HFF-Myc (cell line): ENCODE measurements at regions not wholly inside any gene's neighbourhood (a gene's known extent, or its start where the extent isn't known, plus 50 kb on each side); places are given as distances from the start of the nearest gene placed in this dataset.
A peak's percentile ranks its signal among the peaks of the same experiment; 100 is the strongest.

Experiments
- DNase-seq: peaks from one replicate; pipeline ENCODE4 v3.0.0-alpha.2; 2011; ENCODE audit warnings: low read depth; ENCODE audit errors: extremely low read depth
- H3K4me3 ChIP-seq: replicated peaks from 2 replicates; pipeline ENCODE4 v1.5.1; 2011; ENCODE audit warnings: low read depth, mild to moderate bottlenecking, control low read depth, low read length
- TF ChIP-seq, protein P1 (sequence below): IDR thresholded peaks from 2 replicates; pipeline ENCODE4 v1.5.1; 2012; ENCODE audit warnings: mild to moderate bottlenecking, low read depth, low read length, control low read depth; ENCODE audit errors: missing control alignments

DNA sequence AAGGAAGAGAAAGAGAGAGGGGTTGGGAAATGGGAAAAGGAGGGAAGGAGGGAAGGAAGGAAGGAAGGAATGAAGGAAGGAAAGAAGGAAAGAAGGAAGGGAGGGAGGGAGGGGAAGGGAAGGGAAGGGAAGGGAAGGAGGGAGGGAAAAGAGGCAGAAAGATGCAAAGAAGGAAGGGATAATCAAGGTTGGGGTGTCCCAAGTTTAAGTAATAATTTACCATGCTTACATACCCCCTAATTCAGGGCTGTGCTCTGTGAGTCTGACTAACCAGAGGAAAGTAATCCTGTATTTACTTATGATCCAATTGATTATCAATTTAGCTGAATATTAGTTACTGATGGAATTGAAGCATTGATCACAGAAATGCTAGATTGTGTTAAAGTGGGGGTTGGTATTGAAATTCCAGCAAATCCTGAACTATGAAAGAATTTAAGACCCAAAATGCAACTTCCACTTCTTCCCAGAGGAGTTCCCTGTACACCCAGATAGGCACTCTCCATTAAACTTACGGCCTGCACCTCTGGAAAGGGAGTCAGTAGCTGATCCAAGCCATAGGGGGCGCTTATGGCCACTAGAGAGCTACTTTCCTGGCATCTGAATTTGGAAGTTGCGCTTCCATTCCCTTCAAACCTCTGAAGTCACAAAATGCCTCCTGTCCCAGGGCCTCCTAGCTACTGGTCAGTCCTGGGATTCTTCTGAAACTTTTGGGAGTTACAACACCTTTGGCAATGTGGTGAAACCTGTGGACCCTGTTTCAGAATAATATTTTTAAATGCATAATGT is 162.7 kb upstream of the PWP1 start:
- no peak for DNase-seq
- no peak overlapping the region for H3K4me3 ChIP-seq
- TF ChIP-seq, protein P1, sequence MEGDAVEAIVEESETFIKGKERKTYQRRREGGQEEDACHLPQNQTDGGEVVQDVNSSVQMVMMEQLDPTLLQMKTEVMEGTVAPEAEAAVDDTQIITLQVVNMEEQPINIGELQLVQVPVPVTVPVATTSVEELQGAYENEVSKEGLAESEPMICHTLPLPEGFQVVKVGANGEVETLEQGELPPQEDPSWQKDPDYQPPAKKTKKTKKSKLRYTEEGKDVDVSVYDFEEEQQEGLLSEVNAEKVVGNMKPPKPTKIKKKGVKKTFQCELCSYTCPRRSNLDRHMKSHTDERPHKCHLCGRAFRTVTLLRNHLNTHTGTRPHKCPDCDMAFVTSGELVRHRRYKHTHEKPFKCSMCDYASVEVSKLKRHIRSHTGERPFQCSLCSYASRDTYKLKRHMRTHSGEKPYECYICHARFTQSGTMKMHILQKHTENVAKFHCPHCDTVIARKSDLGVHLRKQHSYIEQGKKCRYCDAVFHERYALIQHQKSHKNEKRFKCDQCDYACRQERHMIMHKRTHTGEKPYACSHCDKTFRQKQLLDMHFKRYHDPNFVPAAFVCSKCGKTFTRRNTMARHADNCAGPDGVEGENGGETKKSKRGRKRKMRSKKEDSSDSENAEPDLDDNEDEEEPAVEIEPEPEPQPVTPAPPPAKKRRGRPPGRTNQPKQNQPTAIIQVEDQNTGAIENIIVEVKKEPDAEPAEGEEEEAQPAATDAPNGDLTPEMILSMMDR: peak; percentile 37

DNA sequence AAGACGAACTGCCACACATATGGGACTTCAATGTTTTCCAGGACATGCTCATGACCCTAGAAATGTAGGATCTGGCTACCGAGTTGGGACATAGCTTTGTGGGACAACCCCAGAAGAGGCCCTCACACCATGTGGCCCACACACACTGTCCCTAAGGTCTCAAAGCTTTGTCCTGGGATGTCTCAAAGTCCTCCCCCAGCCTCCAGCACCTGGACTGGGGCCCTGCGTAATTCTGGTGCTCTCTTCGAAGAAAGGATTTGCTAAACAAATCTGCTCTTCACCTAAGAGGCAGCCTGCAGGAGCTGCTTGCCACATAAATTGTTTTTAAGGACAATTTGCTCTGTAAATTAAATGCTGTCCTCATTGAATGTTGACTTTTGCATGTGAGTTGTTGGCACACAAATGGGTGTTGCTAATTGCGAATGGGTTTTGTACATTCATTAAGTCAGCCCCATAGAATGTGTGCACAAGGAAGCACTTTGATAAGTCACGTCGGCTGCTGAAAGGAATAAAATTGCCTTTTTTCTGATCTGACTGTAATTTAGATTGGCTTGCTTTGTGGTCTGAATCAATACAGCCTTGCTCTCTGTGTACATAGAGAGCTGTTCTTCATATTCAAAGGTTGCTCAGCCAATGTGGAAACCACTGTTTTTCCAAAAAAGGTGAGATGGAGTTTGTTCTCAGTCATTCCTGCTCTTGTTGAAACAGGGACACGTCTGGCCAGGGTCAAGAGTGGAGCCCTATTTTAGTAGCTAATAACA is 161.6 kb upstream of the PWP1 start:
- H3K4me3 ChIP-seq: no peak overlapping the region
- DNase-seq: no peak
- TF ChIP-seq, protein P1: no peak

DNA sequence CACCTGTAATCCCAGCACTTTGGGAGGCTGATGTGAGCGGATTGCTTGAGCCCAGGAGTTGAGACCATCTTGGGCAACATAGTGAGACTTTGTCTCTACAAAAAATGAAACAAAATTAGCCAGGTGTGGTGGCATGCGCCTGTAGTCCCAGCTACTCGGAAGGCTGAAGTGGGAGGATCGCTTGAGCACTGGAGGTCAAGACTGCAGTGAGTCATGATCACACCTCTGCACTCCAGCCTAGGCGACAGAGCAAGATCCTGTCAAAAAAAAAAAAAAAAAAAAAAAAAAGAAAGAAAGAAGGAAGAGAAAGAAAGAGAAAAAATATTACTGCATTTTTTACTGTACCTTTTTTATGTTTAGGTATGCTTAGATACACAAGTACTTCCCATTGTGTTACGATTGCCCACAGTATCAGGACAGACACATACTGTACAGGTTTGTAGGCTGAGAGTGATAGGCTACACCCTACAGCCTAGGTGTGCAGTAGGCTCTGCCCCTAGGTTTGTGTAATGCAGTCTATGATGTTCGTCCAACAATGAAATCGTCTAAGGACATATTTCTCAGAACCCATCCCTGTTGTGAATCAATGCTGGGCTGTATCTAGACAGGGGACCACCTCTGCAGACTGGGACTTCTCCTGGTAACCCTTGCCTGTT is 160.4 kb upstream of the PWP1 start:
- DNase-seq: no peak
- H3K4me3 ChIP-seq: no peak overlapping the region
- TF ChIP-seq, protein P1: no peak

DNA sequence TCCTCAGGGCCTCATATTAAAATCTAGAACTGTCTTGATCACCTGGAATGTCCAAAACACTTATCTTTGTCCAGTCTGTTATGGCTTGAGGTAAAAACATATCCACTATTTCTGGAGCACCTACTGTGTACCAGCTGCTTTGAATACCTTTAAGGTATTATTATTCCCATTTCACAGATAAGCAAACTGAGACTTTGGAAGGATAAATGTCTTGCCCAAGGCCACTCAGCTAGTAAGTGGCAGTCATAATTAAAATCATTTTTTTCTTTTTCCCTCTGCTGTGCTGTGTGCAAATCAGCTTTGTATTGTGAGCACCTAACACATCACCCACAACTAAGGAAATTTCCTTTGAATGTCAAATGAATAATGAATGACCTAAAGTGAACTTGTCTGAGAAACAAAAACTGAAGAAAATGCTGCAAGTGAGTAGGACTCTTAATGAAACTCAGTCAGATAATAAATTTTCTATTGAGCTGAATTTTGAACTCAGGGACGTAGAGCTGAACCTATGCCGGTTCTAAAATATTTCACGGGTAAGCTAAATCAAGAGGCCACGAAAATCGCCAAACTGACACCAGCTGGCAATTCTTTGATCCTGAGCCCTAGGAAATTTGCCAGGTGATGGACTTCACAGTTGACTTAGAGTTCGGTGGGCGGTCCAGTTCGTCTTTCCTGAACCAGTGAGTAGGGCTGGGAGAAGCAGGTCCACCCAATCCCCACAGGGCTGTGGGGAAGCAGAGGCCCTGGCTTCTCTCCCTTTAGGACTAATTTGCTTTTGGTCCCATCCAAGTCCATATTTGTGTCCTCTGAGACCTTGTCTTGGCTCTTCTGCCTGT is 159.7 kb upstream of the PWP1 start:
- TF ChIP-seq, protein P1: no peak
- no peak overlapping the region for H3K4me3 ChIP-seq
- no peak for DNase-seq

DNA sequence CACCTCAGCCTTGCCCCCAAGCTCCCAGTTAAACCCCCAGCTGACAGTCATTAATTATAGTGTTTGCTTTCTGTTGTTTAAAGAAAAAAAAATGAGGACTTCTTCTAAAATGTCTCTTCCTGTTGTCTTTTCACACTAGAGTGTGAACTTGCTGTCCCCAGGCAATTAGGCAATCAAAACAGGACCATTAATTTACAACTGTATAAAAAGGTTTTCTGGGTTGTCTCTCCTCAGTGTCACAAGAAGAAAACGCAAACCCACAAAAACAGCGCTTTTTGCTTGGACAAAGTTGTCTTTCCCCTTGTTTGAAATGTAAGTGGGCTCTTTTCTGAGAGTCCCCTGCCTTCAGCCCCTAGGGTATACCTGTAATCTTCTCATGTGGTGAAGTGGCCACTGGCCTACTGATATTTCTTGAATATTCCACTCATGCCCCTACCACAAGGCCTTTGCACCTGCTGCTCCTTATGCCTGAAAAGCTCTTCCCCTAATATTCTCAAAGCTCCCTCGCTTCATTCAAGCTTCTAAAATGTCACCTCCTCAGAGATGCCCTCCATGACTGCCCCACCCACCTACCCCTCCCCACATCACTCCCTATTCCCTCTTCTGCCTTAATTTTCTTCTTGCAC is 158.9 kb upstream of the PWP1 start:
- H3K4me3 ChIP-seq: no peak overlapping the region
- TF ChIP-seq, protein P1: no peak
- no peak for DNase-seq
